GM12874 (cell line): ENCODE measurements at regions not wholly inside any gene's neighbourhood (a gene's known extent, or its start where the extent isn't known, plus 50 kb on each side); places are given as distances from the start of the nearest gene placed in this dataset.

ENCODE experiments used
- CTCF ChIP-seq: IDR thresholded peaks from 2 replicates; pipeline ENCODE4 v1.5.1; 2011; ENCODE audit warnings: low read depth, mild to moderate bottlenecking, control low read depth, low read length, moderate library complexity; ENCODE audit not compliant: insufficient read depth

GRCh38 chr5:91928754-91929521 lies 545.8 kb upstream of the ARRDC3 start:
- peak; percentile 8; the same call in 1 of the 2 replicates for TF ChIP-seq CTCF

- TF ChIP-seq CTCF = no peak
These were observed 544.3 kb upstream of the ARRDC3 start for GRCh38 chr5:91927439-91927838.

DNA sequence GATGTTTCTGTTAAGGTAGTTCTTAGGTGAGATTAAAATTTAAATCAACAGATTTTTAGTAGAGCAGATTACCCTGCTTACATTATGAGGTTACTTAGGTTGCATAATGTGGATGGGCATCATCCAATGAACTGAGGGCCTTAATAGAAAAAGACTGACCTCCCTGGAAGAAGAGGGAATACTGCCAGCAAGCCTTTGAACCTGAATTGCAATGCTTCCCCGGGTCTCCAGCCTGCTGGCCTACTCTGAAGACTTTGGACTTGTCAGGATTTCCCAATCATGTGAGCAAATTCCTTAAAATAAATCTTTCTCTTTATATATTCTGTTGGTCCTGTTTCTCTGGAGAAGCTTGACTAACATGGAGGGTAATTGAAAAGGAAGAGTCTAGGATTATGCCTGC lies 542.1 kb upstream of the ARRDC3 start:
- TF ChIP-seq CTCF = no peak

DNA sequence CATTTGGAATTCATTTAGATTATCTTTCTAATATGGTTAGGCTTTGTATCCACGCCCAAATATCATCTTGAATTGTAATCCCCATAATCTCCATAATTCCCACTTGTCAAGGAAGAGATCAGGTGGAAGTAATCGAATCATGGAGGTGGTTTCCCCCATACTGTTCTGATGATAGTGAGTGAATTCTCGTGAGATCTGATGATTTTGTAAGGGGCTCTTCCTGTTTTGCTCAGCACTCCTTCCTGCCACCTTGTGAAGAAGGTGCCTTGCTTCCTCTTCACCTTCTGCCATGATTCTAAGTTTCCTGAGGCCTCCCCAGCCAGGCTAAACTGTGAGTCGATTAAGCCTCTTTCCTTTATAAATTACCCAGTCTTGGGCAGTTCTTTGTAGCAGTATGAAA lies 527.5 kb upstream of the ARRDC3 start:
- TF ChIP-seq CTCF = no peak

DNA sequence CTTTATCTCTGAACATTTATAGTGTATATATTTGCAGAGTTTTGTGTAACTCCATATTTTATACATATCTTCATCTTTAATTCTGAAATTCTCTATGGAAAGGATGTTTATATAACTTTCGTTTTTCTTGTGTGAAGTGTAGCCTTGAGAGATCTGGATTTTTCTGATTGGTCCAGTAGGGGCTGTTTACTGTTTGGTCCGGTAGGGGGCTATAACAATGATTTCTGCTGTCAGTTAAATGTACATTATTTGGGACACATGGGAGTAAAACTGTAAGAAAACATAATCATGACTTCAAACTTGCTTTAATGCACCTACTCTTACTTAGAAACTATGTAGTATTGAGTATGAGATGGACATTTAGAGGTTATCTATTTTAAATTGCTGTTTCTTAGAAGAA lies 527.1 kb upstream of the ARRDC3 start:
- no peak for TF ChIP-seq CTCF

DNA sequence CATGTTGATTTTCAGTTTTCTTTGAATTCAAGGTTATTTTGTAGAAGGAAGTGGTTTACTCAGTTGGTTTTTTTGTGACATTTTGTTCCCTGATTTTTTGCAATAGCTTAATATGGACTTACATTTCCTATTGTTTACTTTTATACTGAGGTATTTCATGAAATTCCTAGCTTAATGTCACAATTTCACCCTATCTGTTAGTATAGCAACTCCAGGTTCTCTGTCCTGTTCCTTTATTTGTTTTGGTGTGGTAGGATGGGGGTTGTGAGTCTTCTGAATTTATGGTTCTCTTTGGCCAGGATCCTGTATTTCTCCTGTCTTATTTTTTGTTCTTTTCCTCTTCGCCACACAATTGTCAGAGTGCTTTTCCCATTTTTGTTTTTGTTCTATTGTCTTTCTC lies 523.4 kb upstream of the ARRDC3 start:
- no peak for TF ChIP-seq CTCF

GRCh38 chr5:91906027-91906426 lies 522.9 kb upstream of the ARRDC3 start:
- TF ChIP-seq CTCF = no peak
